HL-60/S4 treated with retinoic acid at 250 ng/mL for 4 days and 3 days (cell line): ENCODE measurements at regions not wholly inside any gene's neighbourhood (a gene's known extent, or its start where the extent isn't known, plus 50 kb on each side); places are given as distances from the start of the nearest gene placed in this dataset.
"Not testable (repeated sequence)": the region's sequence is repeated elsewhere in the genome, so short reads cannot be mapped to it uniquely, and the experiment has no call there.

Experiments used
- in situ Hi-C: fragments of 300-500 bp; cut with MboI; formaldehyde crosslinking; loops from 2 replicates; pipeline ENCODE4 v1.7.0; 2022; ENCODE audit warnings: low sequenced_read_pairs

DNA sequence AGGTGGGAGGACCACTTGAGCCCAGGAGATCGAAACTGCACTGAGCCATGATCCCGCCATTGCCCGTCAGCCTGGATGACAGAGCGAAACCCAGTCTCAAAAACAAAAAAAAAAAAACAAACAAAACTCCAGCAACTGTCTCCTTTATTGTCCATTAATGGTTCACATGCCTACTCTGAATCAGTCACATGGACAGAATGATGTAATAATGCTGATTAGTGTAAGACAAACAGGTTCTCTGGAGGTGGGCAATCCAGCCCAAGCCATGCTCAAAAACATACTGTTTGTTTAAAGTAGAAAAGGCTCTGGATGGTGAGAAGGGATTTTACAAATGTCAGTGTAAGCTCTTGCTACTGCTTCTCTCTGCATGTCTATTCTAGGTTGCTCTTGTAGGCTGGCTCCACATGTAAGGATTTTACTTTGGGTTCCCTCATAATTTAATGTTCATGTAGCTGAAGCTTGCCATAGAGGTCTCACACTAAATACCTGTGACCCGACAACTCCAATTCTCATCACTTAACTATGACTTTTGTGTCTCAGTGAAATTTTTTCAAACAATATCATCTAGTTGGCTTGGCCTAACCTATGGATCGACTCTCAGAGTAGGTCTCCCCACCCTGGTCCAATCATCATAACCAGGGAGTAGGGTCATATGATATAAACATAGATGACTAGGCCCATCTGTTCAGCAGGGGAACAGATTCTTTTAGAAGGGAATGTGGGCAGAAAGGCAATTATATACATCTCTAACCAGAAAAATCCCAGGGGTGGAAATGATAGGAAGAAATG is 83.9 kb upstream of the SLC39A10 start:
- in situ Hi-C loops: no loop called here

DNA sequence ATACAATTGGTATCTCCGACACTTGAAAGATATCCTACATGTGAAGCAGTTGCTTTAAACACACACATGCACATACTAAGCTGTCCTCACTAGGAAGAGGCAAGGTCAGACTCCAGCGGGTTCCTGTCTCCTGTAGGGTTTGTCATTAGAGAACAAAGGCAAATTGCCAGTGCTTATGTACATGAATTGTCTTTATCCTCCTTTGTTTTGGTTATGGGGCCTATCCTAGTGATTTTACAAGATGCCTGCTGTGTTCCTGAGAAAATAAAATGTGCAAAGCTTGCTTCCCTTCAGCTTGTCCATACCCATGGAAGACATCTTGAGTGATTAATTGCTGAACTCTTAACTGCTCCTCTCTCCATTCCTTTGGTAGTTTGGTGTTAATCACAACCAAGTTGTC is 86.7 kb upstream of the SLC39A10 start:
- in situ Hi-C loops: no loop called here

DNA sequence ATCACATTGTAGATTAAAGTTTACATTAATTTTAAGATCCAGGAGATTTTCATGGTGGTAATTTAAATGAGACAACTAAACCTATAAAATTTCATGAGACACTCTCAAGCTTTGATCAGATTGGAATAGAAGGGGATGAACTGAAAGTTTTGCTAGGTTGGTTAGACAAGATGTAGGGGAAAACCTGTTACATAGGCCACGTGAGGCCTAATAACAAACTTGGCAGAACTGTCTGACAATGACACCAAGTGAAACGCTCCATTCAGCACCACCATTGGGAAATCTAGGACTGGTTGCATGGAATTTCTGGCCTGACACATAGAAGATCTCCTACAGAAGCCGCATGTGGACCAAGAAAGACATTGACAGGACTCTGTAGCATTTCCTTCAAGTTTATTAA is 87.8 kb upstream of the SLC39A10 start:
- in situ Hi-C loops: no loop called here

DNA sequence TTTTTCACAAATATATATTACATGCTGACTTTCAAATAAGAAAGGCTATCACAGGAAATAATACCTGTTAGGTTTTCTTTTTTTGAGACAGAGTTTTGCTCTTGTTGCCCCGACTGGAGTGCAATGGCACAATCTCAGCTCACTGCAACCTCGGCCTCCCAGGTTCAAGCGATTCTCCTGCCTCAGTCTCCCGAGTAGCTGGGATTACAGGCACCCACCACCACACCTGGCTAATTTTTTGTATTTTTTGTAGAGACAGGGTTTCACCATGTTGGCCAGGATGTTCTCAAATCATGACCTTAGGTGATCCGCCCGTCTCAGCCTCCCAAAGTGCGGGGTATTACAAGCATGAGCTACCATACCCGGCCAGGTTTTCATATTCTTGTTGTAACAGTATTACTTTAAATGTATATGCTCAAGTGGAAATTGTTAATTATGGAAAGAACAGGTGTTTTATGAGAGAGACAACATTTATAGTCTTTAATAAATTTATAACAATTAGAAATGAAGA is 92.3 kb upstream of the SLC39A10 start:
- in situ Hi-C loops: not testable (repeated sequence)

DNA sequence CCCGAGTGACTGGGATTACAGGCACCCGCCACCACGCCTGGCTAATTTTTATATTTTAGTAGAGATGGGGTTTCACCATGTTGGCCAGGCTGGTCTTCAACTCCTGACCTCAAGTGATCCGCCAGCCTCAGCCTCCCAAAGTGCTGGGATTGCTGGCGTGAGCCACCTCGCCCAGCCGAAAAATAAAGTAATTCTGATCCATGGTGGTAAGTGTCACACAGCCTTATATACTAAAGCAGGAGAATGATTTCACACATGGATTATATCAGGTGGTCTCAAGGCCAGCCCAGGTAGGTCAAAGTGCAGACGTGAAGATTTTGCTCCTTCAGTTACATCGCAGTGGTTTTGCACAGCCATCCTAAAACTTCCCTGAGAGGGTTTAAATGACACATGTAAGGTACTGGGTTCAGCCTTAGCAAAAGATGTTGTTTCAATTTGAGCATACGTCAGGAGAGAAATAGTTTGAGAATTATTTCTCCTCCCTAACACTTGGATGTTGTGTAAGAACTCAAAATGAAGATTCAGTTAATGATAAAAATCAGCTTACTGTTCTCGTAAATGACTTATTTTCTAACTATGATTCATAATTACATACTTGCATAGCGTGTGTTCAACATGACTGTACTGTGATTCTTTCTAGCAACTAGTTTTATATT is 93.0 kb upstream of the SLC39A10 start:
- in situ Hi-C loops: no loop called here

DNA sequence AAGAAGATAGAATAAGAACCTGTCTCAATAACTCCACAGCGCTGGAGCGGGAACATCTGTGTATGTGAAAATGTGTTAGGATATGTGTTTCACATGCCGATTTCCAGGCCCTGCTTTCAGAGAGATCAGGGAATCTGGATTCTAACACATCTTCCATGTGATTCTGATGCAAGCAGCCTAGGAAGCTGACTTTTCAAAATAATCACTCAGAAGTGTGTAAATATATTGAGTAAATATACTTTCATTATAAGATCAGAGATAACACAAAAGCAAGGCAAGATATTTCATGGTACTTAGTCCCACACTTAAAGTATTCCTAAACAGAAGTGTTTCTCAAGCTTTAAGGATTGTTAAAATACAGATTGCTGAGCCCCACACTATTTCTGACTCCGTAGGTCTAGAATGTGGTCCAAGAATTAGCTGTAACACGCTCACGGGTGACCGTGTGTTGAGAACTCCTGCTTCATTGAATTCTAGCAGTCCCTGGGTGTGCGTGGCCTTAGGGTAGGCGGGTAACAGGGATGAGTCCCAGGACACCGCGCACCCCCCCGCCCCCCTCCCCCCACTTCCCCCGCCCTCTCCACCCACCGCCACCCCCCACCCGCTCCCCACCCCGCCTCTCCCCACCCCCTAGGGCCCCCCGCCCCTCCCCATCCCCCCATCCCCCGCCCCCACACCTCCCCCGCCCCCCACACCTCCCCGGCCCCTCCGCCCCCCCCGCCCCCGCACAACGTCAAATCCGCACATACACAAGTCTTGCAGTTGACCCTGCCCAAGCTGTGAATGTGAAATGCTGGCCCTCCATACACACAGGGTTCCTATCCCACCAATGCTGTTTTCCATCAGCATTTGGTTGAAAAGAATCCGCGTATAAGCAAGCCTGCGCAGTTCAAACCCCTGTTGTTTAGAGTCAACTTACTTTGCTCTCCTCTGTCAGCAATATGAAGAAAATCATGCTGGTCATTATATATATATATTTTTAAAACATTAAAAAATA is 94.2 kb upstream of the SLC39A10 start:
- in situ Hi-C loops: no loop called here

DNA sequence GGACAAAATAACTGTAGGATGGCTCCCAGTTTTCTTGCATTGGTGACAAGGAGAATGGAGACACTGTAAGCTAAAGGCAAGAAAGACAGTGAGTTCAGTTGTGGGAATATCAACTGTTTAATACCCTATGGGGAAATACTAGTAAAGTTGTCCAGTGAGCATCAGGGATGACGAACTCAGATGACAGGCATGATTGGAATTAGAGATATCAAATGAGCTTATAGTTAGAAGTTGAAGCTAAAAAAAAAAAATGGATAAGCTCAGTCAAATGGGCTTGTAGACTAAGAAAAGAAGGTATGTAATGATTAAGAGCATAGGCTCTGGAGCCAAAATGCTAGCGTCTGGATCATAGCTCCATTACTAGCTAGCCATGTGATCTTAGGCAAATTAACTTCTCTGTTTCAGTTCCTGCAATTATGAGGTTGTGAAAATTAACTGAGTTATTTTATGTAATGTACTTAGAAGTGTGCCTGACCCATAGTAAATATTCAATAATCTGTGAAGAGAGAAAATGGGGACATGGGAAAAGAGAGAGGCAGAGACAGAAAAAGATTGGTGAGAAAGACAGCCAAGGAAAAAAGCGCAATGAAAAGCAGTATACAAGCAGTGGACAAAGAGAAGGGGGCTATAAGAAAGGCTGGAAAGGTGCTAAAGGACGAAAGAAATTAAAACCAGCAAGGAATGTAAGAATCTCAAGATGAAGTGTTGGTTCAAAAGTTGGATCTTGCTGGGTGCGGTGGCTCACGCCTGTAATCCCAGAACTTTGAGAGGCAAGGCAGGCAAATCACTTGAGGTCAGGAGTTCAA is 95.7 kb upstream of the SLC39A10 start:
- in situ Hi-C loops: no loop called here

DNA sequence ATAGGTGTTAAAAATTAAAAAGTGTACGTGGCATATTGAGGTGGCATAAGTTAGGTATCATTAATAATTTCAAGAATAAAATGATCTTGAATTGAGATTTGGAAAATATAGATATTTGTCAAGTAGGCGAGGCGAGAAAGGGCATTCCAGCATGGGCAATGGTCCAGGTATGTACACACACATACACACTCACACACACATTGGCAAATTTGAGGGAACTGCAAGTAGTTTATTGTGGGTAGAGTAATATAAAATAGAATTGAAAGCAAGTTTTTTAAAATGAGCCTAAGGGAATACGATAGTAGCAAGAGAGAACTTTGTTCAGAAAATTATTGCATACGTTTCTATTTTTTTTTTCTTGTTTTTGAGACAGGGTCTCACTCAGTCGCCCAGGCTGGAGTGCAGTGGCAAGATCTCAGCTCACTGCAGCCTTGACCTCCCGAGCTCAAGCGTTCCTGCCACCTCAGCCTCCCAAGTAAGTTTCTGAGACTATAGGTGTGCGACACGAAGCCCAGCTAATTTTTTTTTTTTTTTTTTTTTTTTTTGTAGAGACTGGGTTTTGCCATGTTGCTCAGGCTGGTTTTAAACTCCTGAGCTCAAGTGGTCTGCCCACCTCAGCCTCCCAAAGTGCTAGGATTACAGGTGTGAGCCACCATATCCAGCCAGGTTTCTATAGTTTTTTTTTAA is 96.7 kb upstream of the SLC39A10 start:
- in situ Hi-C loops: no loop called here

DNA sequence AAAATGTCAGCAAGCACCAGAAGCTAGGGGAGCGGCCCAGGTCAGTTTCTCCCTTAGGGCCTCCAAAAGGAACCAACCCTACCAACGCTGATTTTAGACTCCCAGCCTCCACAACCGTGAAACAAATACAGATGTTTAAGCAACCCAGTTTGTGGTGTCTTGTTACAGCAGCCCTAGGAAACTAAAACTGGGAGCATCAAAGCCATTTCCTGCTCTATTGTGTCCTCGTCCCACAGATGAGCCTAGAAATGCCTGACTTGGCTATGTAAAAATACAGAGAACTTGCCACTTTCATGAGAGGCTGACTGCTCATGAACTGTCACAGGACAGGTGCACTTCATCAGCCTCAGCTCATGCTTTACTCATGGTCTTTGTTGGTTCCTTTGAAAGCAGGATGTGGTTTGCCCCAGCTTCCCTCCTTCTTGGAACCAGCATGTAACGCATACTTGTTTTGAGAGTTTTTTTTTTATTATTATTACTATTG is 97.6 kb upstream of the SLC39A10 start:
- in situ Hi-C loops: no loop called here

DNA sequence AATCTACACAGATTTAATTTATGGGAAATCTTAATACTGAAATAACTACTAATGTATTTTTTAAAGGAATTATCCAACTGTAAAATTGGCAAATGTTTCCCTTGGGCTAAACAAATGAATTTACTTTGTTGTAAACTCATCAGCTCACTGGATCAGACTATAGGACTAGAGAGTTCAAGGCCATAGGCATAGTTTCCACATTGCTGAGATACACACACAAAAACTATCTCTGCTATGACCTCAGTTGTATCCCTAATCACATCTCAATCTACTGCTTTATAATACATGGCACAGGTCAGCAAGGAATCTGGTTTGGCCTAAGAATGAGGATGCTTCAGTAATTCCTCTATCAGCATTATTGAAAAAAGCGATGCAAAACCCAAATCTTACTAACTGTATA is 101.1 kb upstream of the SLC39A10 start:
- in situ Hi-C loops: no loop called here

DNA sequence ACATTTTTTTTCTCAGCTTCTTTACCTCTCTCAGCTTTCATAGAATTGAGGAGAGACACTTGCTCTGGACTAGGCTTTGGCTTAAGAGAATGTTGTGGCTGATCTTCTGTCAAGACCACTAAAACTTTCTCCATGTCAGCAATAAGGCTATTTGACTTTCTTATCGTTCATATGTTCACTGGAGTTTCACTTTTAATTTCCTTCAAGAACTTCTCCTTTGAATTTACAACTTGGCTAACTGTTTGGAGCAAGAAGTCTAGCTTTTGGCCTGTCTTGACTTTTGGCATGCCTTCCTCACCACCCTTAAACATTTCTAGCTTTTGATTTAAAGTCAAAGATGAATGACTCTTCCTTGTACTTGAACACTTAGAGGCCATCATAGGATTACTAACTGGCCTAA is 104.4 kb upstream of the SLC39A10 start:
- in situ Hi-C loops: no loop called here

DNA sequence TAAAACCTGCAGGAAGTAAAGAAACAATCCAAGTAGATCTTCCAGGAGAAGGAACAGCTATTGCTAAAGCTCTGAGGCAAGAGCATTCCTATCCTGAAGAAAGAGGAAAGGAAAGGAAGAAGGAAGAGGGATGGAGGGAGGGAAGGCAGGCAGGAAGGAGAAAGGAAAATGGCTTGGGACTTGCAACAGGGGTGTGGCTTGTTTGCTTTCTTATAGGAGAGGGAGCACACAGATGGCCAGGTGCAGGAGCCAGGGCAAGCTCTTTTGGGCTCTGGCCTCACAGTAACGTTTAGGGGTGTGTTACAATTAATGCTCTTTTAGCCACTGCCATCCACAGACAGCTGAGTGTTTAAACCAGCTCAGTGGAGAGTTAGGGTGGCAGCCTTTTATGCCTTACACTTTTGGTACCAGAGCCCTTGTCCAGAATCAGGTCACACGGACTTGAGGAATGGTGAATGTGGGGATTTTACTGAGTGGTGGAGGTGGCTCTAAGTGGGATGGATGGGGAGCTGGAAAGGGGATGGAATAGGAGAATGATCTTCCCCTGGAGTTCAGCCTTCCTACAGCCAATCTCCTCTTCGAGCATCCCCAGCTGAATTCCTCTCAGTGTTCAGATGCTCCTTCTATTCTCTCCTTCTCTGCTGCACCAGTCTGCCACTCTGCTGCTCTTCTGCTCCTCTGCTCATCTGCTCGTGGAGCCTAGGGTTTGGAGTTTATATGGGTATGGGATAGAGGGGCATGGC is 108.7 kb upstream of the SLC39A10 start:
- in situ Hi-C loops: no loop called here

DNA sequence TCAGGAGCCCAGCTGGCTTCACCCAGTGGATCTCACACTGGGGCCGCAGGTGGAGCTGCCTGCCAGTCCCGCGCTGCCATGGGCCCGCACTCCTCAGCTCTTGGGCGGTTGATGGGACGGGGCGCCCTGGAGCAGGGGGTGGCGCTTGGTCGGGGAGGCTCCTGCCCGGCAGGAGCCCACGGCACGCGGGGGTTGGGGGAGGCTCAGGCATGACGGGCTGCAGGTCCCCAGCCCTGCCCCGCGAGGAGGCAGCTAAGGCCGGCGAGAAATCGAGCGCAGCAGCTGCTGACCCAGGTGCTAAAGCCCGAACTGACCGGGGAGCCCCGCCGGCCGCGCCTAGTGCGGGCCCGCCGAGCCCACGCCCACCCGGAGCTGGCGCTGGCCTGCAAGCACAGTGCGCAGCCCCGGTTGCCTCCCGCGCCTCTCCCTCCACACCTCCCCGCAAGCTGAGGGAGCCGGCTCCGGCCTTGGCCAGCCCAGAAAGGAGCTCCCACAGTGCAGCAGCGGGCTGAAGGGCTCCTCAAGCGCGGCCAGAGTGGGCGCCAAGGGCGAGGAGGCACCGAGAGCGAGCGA is 109.7 kb upstream of the SLC39A10 start:
- in situ Hi-C loops: not testable (repeated sequence)

DNA sequence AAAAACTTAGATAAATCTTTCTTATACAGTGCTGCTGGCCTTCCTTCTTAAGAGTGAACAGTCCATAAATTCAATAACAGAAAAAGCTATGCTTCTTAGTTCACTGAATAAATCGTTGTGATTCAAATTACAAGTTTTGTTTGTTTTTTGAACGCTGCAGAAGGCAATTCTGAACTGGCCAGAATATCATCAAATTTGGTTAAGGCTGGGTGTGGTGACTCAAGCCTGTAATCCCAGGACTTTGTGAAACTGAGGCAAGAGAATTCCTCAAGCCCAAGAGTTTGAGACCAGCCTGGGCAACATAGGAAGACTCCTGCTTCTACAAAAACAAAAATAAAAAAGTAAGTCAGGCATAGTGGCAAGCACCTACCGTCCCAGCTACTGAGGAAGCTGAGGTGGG is 111.2 kb upstream of the SLC39A10 start:
- in situ Hi-C loops: no loop called here

DNA sequence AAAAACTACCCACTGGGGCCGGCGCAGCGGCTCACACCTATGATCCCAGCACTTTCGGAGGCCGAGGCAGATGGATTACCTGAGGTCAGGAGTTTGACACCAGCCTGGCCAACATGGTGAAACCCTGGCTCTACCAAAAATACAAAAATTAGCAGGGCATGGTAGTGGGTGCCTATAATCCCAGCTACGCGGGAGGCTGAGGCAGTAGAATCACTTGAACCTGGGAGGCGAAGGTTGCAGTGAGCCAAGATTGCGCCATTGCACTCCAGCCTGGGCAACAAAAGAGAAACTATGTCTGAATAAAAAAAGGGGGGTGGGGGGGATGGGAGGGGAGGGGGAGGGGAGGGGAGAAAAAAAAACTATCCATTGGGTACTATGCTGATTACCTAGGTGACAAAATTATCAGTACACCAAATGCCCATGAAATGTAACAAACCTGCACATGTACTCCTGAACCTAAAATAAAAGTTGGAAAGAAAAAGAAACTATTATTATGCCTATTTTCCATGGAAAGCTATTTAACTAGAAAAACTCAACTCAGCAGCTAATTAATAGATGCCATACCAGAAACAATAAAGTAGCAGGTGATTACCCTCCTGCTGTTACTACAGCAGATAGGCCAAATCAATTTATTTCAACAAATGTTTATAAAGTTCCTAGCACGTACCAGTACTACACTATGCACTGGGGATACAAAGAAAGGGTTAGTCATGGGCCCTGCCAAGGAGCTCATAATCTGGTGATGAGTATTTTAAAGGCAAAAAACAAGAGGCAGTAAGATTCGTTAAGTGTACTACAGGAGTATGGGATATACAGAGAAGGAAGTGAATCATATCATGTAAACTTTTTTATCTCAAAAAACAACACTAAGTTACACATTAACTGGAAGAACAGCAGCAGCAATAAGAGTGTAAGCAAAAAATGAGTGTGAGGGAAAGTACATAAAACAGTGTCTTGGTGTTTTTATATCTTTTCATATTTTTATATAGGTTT is 112.8 kb upstream of the SLC39A10 start:
- in situ Hi-C loops: no loop called here

DNA sequence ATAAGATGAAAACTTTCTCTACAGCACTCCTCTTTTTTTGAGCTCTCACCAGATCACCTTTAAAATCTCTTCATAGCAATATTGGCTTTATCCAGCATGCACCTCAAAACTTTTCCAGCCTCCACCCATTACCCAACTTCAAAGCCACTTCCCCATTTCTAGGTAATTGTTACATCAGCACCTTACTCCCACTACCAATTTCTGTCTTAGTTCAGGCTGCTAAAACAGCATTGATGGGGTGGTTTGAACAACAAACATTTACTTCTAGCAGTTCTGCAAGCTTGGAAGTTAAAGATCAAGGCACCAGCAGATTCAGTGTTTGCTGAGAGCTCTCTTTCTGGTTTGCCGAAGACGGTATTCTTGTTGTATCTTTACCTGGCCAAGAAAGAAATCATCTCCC is 114.0 kb upstream of the SLC39A10 start:
- in situ Hi-C loops: no loop called here

DNA sequence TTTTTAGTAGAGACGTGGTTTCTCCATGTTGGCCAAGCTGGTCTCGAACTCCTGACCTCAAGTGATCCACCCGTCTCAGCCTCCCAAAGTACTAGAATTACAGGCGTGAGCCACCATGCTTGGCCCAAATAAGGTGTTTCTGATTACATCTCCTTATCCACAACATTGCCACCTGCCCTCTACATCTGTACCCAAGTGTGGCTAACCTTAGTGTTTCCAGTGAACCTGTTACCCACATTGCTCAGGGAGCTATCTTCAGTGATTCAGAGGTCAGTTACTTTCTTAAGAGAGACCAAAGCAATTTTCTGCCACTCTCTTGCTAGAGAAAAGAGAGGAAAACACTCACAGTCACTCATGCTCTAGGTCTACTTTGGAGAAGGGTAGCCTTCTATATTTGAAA is 115.0 kb upstream of the SLC39A10 start:
- in situ Hi-C loops: no loop called here
